Type B pancreatic cell (in vitro differentiated cells): ENCODE measurements at regions not wholly inside any gene's neighbourhood (a gene's known extent, or its start where the extent isn't known, plus 50 kb on each side); places are given as distances from the start of the nearest gene placed in this dataset.

ENCODE experiments used
- DNase-seq: peaks from one replicate; pipeline ENCODE4 v3.0.0; 2021; ENCODE audit warnings: mixed read lengths; ENCODE audit not compliant: unreplicated experiment; ENCODE audit errors: extremely low spot score
- H3K27ac Mint-ChIP-seq: 2 replicates; pipeline ENCODE4 v1.8.0; 2021; ENCODE audit warnings: mild to moderate bottlenecking, mixed read lengths
- H3K27me3 Mint-ChIP-seq: 2 replicates; pipeline ENCODE4 v1.8.0; 2021; ENCODE audit warnings: mixed read lengths
- H3K36me3 Mint-ChIP-seq: 2 replicates; pipeline ENCODE4 v1.8.0; 2021; ENCODE audit warnings: mixed read lengths
- H3K4me1 Mint-ChIP-seq: one replicate; pipeline ENCODE4 v1.8.0; 2021; ENCODE audit warnings: mixed read lengths; ENCODE audit not compliant: unreplicated experiment
- H3K4me3 Mint-ChIP-seq: 2 replicates; pipeline ENCODE4 v1.8.0; 2021; ENCODE audit warnings: mild to moderate bottlenecking, mixed read lengths
- H3K9me3 Mint-ChIP-seq: 2 replicates; pipeline ENCODE4 v1.8.0; 2021; ENCODE audit warnings: mixed read lengths
- TF ChIP-seq, protein P1 (sequence below): fragments of 200-600 bp; sonication (generic); conservative IDR thresholded peaks from 2 replicates; pipeline ENCODE4 v1.5.0; 2021; ENCODE audit warnings: antibody characterized with exemption, mild to moderate bottlenecking

DNA sequence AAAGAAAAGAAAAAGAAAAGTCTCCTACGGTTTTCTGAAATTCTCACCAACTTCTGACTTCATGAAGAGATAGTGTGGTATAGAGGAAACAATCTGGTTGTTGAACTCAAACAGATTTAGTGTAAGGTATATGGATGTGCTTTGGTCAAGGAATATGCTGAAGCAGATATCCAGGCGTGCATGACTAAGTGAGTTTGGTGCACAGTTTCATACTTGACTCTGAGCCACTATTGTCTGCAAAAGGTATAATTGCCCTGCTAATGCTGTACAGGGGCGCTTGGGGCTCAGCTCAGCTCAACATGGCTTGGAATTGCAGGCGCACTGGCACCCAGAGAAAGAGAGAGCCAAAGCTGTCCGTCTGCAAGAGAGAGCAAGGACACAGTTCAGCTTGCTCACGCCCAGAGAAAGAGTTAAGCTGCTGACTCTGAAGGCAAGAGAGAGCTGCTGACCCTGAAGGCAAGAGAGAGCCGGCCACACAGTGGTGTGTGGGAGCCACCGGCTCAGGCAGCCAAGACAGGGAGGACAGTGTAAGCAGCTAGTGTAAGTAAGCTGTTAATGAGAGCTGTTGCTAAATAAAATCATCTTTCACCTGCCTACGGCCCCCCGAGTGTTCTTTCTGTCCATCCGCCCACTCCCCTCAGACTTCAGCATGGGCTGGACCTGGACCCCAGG is 66.4 kb upstream of the SLC38A4 start:
- H3K36me3 Mint-ChIP-seq = no peaks in the 10 kb centered on the region
- H3K4me3 Mint-ChIP-seq = no peak overlapping the region
- TF ChIP-seq, protein P1, sequence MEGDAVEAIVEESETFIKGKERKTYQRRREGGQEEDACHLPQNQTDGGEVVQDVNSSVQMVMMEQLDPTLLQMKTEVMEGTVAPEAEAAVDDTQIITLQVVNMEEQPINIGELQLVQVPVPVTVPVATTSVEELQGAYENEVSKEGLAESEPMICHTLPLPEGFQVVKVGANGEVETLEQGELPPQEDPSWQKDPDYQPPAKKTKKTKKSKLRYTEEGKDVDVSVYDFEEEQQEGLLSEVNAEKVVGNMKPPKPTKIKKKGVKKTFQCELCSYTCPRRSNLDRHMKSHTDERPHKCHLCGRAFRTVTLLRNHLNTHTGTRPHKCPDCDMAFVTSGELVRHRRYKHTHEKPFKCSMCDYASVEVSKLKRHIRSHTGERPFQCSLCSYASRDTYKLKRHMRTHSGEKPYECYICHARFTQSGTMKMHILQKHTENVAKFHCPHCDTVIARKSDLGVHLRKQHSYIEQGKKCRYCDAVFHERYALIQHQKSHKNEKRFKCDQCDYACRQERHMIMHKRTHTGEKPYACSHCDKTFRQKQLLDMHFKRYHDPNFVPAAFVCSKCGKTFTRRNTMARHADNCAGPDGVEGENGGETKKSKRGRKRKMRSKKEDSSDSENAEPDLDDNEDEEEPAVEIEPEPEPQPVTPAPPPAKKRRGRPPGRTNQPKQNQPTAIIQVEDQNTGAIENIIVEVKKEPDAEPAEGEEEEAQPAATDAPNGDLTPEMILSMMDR = no peak
- H3K4me1 Mint-ChIP-seq = no peaks in the 10 kb centered on the region
- H3K27ac Mint-ChIP-seq = no peak overlapping the region
- no peaks in the 10 kb centered on the region for H3K27me3 Mint-ChIP-seq
- DNase-seq = no peak
- H3K9me3 Mint-ChIP-seq = no peaks in the 10 kb centered on the region

DNA sequence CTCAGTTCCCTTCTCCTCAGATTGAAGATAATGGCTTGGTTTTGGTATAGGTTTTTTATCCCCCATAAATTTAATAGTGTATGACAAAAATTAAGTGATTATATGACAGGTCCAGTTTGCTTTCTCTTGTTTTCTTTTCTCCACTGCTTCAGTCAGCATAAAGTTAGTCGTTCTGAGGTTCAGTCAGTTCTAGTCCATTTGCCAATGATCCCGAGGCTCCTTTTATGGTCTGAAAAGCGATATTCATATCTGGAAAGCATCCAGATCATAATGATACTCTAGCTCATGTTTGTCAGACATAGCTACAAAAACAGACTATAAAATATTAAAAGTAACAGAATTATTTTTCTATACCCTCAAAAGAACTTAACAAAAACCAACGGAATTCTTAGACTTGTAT is 67.1 kb upstream of the SLC38A4 start:
- Mint-ChIP-seq H3K36me3 (no peaks in the 10 kb centered on the region), H3K27ac (no peak overlapping the region)
- TF ChIP-seq, protein P1 = no peak

DNA sequence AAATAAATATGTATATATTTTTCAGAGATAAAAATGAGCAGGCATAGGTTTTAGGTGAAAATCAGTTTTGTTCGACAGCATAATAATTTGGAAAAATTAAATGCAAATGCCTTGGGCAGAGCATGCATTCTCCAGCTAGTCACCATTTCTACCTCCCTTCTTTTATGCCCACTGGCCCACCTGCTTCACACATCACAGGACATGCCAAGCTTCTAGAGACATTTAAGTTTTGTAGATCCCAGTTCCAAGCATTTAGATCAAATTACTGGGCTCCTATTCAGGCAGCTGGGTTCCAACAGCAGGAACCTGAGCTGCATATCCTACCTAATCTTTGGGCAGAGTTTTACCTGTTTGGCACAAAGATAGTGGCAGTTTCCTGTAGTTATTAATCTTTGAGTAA is 67.6 kb upstream of the SLC38A4 start:
- DNase-seq = no peak
- no peaks in the 10 kb centered on the region for H3K4me1 Mint-ChIP-seq
- no peaks in the 10 kb centered on the region for H3K9me3 Mint-ChIP-seq
- TF ChIP-seq, protein P1 = no peak
- no peaks in the 10 kb centered on the region for H3K27me3 Mint-ChIP-seq
- H3K27ac Mint-ChIP-seq = no peak overlapping the region
- H3K36me3 Mint-ChIP-seq = no peaks in the 10 kb centered on the region
- H3K4me3 Mint-ChIP-seq = no peak overlapping the region

More for the DNA sequence above, 67.1 kb upstream of the SLC38A4 start:
- DNase-seq = no peak
- no peaks in the 10 kb centered on the region for H3K27me3 Mint-ChIP-seq
- no peaks in the 10 kb centered on the region for H3K9me3 Mint-ChIP-seq
- no peaks in the 10 kb centered on the region for H3K4me1 Mint-ChIP-seq
- no peak overlapping the region for H3K4me3 Mint-ChIP-seq

DNA sequence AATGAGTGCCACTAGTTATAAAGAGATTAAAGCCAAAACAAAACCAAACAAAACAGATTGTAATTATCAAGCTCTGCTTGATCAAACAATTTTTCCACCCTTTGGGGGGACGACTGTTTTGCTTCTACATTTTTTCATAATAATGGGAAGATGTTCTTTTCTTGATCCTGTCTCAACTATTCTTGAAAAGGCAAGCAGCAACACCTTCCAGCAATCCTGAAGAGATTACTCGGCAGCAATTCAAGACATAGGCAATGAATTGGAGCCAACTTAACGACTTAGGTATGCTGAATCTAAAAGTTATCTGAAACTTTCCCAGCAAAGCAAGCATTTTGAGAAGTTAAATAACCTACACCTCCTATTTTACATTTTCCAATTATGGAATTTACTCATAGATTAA is 69.9 kb upstream of the SLC38A4 start:
- H3K4me1 Mint-ChIP-seq = no peaks in the 10 kb centered on the region
- H3K27me3 Mint-ChIP-seq = no peaks in the 10 kb centered on the region
- H3K4me3 Mint-ChIP-seq = no peak overlapping the region
- H3K36me3 Mint-ChIP-seq = no peaks in the 10 kb centered on the region
- TF ChIP-seq, protein P1 = no peak
- no peaks in the 10 kb centered on the region for H3K9me3 Mint-ChIP-seq
- H3K27ac Mint-ChIP-seq = no peak overlapping the region
- DNase-seq = no peak

DNA sequence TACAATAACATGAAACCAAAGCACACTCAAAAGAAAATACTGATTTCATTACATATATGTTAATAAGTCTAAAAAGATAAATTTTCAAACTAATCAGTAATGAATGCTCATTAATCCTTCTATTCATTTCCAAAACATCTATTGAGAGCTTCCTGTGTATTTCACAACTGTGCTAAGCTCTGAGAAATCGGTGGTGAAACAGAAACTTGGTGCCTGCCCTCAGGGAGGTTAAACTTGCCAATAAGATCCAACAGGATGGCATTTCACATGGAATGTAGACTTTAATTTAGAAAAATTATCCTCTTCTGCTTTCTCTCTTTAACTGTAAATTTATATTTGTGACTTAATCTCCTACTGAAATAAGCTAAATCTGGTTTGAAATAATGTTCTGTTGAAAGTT is 70.9 kb upstream of the SLC38A4 start:
- H3K9me3 Mint-ChIP-seq = no peaks in the 10 kb centered on the region
- no peak overlapping the region for H3K4me3 Mint-ChIP-seq
- TF ChIP-seq, protein P1 = no peak
- no peaks in the 10 kb centered on the region for H3K36me3 Mint-ChIP-seq
- H3K27me3 Mint-ChIP-seq = no peaks in the 10 kb centered on the region
- H3K27ac Mint-ChIP-seq = no peak overlapping the region
- DNase-seq = no peak
- no peaks in the 10 kb centered on the region for H3K4me1 Mint-ChIP-seq
